Cerebellar nuclear complex (tissue), 1 donor: ENCODE measurements at regions not wholly inside any gene's neighbourhood (a gene's known extent, or its start where the extent isn't known, plus 50 kb on each side); places are given as distances from the start of the nearest gene placed in this dataset.

Experiments used
- DNase-seq, 2 experiments: peaks; one replicate each; lab custom pipeline; 2025; lab: John Stamatoyannopoulos, UW

DNA sequence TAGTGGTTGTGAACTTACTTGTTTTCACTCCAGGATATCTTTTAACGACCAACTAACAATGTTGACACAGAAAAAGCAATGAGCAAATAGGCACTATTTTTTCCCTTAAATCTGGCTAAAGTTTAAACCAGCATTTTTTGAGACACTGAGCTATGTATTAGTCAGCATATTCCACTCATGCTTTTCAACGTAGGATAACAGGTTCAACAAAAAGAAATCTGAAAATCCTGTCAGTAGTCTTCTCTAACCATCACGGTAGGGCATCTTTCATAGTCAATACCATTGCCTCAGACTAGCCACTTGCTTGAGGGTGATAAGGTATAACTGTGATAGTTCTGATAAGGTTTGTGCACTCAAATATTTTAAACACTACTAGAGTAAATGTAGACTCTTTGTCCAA lies 1177.3 kb upstream of the NUDT12 start:
- no peak for DNase-seq

DNA sequence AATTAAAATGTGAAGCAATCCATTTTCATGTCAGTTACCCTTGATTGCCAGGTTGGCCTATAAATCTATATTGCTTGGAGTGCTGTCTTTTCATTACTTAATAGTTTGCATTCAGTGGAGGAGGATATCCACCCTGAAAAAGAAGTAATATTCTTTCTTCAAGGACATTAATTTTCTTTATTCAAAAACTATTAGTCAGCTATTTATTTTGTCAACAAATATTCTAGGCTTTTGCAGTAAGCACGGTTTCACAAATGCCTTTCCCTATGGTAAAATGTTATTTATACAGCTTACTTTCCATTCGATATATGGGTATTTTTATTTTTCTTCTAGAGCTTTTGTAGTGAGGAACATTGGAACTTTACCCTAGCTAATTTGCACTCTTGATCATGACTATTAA lies 1176.9 kb upstream of the NUDT12 start:
- DNase-seq = no peak

DNA sequence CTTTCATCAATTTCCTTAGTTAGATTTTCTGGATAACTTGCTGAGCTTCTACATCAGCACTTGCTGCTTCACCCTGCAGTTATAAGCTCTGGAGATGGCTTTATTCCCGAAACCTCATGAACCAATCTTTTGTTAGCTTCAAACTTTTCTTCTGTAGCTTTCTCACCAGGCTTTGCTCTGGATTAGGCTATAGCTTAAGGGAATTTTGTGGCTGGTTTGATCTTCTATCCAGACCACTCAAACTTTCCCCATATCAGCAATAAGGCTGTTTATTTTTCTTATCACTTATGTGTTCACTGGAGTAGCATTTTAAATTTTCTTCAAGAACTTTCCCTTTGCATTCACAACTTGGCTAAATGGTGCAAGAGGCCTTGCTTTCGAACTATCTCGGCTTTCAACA lies 1173.5 kb upstream of the NUDT12 start:
- no peak for DNase-seq

DNA sequence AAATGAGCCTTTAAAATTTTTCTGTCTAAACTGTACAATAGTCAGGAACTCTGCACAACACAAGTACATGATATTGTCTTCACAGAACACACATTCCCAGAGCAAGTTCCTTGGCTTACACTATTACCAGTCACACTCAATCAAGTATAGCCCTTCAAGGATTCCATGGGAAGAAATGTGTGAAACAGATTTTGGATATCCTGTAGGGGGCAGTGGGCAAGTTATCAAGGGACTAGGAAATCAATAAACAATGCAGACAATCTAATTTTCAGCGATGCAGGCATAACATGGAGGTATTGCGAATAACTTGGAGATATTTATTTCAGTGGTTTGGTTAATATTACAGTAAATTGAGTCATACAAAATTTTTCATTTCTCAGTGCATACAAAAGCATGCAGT lies 1171.5 kb upstream of the NUDT12 start:
- DNase-seq = no peak

DNA sequence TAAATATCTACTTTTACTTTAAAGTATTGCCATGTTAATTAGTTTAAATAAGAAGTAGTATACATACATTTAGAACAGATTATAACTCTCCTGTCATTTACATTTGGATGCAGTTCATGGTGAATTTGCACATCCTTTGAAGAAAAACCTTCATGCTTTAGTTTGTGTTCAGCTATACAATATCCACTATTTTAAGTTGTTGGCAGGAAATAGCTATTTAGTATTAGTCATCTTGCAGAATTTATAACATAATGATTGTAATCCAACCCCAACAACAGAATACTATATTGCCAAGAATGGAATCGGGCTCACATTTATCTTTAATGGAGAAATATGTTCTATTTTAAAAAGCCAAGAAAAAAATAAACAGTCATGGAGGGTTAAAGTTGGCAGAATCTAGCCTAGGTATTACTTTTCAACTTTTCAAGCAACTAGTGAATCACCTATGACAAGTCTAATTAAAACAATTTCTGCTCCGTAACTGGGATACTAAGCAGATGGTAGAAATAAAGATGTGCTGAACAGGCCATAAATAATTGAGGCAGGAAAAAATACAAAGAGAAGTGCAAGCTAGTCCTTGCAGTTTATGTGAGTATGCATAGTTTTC lies 1170.6 kb upstream of the NUDT12 start:
- no peak for DNase-seq

DNA sequence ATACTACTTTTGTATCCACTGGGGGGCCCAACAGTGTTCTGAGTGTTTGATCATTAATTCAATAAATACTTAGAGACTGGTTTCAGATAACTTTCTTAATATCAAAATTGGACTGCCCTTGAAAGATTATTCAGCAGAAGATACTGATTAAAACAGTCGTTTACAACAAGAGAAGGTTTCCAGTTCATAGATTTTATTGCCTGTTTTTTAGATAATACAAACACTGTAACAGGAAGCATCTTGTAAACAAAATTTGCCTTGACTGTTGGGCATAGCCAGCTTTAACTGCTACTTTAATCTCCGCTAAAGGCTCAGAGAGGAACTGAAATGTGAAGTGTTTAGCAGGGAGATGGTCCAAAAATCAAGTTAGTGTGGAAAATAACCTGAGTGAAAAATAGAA lies 1168.7 kb upstream of the NUDT12 start:
- DNase-seq = no peak

DNA sequence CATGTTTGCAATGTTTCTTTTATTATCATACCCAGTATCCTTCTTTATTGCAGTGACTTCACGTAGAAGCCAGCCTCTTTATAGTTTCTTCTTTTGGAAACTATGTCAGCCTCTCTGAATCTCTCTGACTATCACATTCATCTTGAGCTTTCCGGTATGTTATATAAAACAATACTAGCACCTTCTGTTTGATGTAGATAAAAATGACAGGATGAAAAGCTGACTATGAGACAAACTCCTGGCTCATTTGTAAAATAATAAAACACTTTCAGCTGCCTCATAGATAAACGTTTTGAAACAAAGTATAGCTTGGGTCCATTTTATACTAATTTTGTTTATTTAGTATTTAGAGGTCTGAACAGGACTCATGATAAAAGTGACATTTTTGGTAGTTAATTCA lies 1145.4 kb upstream of the NUDT12 start:
- DNase-seq = no peak

DNA sequence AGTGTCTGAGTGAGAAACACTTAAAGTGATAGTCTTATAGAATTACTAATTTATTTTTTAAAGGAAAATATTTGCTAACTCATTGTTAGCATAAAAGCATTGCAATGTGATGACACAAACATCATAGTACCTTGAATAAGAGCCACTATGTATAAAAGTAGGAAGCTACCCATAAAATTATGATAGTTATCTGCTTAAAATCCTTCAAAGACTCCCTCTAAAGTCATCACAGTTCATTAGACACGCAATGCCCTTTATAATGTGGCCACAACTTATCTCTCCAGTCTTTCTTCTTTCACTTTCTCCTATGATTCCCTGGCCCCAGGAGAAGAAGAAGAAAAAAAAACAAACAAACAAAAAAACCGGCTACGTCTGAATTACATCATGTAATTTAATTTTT lies 1144.0 kb upstream of the NUDT12 start:
- DNase-seq = no peak

DNA sequence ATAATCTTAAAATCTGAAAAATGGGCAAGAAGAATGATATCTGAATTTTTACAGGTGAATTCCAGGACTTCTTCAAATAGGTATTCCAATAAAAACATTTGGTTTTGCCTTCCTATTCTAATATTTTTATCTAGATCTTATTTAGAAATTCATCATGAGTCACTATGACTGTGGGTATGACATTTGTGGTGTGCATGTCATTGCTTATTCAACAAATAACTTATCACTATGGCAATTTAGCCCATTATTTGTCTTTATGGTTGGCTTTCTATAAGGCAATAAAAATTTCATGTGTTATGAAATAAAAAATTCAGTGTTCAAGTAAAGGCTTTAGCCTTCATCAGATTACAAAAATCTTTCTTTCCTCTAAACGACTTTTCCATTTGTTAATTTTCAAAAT lies 1139.6 kb upstream of the NUDT12 start:
- DNase-seq = no peak

DNA sequence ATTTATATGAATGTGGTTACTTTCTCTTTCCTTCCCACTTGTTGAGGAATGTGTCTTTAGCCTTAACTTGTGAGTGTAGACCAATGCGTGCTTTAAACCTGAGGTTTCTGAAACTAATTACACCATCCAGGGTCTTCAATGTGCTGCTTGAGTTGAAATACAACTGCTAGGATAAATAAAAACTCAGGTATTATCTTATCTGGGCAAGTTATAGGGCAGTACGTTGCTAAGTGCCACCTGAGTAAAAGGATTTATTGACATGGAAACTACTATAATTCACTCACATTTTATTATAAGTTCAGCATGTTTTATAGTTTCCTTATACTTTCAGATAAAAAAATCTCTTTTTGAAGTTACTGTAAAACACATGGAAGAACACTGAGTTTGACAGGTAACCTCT lies 1136.8 kb upstream of the NUDT12 start:
- DNase-seq = no peak

DNA sequence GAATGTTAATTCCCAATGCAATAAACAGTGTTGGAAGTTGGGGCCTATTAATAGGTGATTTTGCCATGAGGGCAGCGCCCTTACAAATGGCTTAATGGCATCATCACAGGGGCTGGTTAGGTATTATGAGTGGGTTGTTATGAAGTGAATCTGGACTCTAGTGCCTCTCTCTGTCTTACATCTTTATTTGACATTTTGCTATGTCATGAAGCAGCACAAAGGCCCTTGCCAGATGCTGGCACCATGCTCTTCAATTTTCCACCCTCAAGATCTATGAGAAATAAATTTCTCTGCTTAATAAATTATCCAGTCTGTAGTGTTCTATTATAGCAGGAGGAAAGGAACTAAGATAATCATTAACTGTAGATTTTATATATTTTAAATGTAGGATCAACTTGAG lies 1098.7 kb upstream of the NUDT12 start:
- no peak for DNase-seq

DNA sequence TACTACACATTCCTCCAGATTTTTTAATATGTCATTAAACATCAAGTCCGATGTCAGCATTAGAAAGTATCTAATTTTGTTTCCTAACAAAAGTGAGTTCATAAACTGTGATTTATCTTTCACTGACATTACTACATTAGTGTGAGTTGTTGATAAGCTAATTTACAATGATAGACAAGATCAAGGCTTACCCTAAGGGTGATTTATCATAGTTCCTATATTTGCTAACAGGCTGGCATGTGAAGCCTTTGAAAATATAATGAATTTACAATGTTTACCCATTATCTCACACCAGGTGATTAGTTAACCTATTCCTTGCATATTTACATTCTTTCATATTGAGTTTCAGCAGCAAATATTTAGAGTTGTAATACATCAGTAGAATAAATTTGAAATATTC lies 1096.9 kb upstream of the NUDT12 start:
- DNase-seq = no peak

DNA sequence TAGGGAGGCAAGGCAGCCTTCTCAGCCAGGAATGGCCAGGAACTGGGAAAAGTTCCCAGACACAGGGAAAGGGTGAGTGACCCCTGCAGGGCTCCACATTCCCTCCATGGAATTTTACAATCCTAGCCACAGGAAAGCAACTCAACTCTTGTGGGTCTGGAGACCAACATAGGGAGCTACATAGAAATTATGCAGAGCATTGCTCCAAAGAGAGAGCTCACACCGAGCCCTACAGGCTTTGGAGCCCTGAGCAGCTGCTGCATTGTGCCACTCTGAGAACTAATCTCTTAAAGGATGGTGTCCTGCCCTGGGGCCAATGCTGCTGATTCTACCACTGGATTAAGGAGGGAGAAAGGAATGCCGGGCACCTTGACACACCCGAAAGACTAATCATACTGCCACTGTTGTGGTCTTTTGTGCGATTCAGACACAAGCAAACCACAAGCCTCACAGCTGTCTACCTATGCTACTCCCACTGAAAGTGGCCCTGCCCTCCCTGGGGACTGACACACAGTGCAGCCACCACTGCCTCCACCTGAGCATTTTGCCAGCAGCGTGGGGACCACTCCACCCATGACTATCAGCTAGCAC lies 1089.8 kb upstream of the NUDT12 start:
- DNase-seq = no peak

DNA sequence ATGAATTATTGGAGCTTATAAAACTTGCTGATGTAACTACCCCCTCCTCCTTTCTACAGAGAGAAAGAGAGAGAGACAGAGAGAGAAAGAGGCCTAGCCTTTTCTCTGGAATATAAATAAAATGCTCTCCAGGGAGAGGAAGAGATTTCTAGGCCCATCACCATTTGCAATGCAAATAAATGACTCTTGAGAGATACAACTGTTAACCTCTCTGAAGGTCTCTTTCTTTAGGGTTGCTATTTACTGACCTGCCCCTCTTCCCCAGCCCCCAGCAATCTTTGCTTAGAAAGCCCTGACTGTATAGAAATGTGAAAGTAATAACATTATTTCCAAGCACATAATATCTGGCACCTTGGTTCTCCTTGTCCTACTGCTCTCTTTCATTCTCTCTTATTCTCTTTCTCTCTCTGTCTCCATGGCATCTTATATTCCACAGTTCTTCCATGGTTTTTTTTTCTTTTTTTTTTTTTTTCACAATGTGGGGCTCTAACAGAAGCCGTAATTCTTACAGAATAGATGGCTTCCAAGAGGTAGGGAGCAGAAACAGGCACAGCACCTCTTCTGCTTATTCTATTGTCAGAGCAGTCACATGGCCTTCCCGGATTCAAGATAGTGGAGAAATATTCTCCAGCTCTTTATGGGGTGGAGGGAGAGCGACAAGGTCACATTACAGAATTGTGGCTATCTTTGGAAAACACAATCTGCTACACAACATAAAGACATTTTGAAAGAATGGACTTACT lies 1087.9 kb upstream of the NUDT12 start:
- no peak for DNase-seq

DNA sequence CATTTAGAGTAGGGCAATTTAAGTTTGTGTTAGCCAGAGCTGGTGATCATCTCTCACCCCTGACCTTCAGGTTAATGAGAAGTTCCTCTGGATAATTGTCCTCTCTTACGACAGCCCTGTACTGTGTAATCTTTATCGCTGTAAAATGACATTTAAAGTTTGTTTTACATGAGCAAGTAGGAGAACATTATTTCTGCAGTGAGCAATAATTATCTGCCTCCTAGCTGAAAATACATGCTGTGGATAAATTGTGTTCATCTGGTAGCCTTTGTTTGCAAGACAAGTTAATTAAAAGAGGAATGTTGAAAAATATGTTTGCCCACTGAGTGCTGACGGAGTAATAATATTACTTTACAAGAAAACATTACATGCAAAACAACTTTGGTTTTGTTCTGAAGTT lies 1083.8 kb upstream of the NUDT12 start:
- no peak for DNase-seq

DNA sequence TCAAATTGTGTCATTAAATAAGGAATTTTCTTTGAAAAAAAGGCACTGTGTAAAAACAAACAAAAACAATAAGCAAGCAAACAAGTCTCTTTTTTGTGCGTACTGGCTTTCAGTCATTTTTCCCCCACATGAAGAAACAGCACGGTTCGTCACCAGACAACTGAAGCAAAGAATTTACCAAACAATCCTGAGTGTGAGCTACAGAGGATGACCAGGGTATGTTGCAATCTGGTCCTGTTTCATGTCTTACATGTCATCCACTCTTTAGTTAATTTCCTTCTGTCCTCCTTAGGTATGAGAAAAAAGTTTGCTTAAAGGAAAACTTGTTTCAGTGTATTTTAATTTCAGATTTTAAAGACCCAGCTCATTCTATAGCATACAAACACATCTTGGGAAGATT lies 1080.7 kb upstream of the NUDT12 start:
- DNase-seq = no peak

DNA sequence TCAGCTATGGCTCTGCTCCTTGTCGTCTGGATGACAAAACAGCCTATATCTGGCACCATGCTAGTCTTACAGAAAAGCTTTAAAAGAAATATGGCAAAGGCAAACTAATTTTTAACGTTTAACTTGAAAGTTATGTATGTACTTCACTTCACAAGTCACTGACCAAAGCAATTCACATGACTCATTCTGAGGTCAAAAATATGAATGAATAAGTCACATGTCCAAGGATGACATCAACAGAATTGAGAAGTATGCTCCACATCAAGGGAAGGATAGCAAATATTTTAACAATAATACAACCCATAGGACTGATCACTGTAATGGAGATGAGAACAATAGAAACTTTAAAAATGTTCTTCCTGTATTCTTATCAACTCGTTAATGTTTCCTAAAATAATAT lies 1072.6 kb upstream of the NUDT12 start:
- no peak for DNase-seq

DNA sequence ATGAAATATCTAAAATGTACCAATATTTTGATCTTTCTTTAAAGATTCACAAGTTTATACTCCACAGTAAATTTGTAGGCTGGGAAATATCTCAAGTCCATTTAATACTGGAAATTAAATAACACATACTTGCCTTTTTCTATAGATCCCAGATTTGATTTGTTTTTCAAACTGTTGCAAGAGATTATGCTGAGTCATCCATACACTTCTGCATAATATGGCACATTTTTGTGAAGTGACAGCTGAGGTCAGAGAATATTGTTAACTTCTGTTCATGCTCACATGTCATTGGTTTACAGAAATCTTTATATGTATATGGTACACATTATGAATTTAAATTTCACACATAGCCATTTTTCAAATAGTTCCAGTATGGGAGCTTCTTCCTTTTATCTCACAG lies 1066.3 kb upstream of the NUDT12 start:
- DNase-seq = no peak

DNA sequence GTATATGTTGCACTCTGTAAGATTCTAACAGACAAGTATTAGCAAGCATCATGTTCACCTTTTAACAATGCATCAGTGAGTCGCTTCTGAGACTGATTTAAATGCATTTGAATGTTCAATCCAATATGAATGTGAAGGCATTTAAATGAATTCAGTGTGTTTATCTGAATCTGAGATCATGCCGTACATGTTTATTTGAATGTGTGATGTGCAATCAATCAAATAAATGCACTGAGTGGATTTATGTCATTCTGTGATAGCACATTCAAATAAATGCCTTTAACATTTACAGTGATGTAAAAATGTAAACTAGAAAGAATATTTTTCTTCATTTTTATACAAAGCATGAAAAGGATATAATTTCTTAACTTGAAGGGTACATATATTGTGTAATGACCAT lies 1063.5 kb upstream of the NUDT12 start:
- DNase-seq = no peak

DNA sequence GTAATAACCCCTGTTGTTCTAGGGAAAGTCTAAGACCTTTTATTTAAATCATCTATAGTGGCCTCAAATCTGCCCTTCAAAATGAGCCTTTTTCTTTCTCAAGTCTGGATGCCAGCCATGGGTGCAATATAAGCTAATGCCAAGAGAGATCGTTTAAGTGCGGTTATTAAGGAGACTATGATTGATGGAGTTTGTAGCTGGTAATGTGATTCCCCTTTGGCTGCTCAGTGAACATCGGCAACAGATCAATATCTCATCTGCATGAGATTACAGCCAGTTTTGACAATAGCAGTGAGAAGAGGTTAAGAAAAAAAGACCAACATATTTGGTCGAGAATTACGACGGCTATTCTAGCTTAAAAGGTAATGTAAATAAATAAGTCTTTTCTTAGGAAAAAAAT lies 1049.4 kb upstream of the NUDT12 start:
- DNase-seq = no peak

DNA sequence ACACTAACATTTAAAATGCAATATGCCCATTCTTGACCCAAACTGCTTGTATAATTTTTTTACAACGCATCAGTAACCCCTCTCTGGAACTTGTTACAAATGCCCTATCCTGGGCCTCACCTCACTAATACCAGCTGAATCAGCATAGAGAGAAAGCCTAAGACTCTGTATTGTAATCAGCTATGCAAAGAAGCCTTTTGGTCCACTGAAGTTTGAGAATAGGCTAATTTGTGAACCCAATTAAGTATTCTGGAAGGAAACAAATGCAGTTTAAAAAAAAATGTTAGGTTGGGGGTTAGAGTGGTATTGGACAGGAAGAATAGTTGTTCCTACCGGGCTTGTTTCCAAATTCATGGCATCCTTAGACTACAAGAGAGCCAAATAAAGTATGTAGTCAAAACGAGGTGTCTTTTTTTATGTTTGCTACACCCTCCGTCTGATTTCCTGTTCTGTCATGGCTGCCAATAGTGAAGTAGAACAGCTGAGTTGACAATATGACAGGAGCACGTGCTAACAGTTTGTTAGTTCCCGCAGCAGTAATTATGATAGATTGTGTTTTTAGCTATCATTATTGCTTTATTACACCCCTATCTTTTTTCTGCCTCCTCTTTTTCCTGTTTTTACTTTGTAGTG lies 1048.7 kb upstream of the NUDT12 start:
- DNase-seq = no peak

DNA sequence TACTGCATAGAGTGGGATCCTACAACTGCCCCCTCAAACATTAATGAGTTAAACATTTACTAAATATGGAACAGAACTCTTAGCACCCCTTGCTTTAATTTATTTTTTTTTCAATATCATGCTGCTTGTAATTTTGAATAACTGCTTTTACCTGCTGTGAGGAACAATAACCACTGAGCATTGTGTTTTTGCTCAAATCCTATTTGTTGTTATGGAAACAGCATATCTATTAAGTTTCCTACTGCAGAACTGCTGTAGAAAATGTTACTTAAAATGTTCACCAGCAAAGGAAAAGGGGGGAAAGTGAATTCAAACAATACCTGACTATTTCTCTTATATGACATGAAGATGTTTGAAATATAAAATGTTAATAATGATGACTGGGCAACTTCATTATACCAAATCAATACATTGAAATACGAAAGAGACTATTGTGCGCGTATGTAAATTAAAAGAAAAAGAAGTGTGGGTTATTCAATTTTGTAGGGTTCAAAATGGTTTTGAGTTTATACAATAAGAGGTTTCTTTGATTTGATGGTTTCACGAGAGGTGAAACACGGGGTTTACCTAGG lies 1043.8 kb upstream of the NUDT12 start:
- DNase-seq = no peak

DNA sequence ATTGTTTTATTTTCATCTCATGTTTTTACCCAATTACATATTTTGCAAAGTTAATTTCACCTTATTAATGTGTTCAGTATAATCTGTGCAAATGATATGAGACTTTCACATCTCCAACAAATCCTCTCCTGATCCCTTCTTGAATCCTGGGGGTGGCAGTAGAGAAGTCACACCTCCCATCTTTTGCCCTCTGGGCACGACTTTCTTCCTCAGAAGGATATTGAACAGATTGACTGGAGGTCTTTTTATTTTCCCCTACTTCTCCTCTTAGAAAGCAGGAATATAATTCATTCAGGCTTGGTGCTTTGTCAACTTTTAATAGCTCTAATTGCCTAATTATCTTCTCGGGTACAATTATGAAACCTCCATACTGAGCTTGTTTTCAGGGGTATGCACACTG lies 1037.1 kb upstream of the NUDT12 start:
- DNase-seq = no peak
